H1 (cell line): ENCODE measurements at regions not wholly inside any gene's neighbourhood (a gene's known extent, or its start where the extent isn't known, plus 50 kb on each side); places are given as distances from the start of the nearest gene placed in this dataset.

Source experiments
- CTCF ChIA-PET: fragments of 300-600 bp; sonication (Branson Sonifier 250); formaldehyde crosslinking; loops from one replicate; lab custom pipeline; 2021; ENCODE audit not compliant: partially characterized antibody; lab: Charles Lee
- POLR2A ChIA-PET: fragments of 300-600 bp; sonication (Branson Sonifier 250); formaldehyde crosslinking; loops from one replicate; lab custom pipeline; 2021; ENCODE audit warnings: inconsistent platforms; ENCODE audit not compliant: partially characterized antibody; lab: Charles Lee
- DNase-seq, 2 experiments: peaks; one replicate each; pipeline versions ENCODE4 v3.0.0 to v3.0.0-alpha.2; 2010 to 2022; ENCODE audit warnings: low spot score in 2 of 2, low read depth in 1 of 2, mixed read lengths in 1 of 2
- FAIRE-seq: peaks from 2 replicates; lab custom pipeline; 2011; peaks lifted over from hg19 to GRCh38; lab: Jason Lieb, UNC
- H2AFZ ChIP-seq: 2 replicates; pipeline ENCODE4 v1.8.1; 2012; ENCODE audit warnings: low read length, inconsistent platforms
- H2AK5ac ChIP-seq: 2 replicates; pipeline ENCODE4 v1.6.1; 2013; ENCODE audit warnings: low read depth, low read length
- H2BK120ac ChIP-seq: replicated peaks from 2 replicates; pipeline ENCODE3; 2013; ENCODE audit warnings: low read depth, low read length, inconsistent platforms
- H2BK12ac ChIP-seq: 2 replicates; pipeline ENCODE4 v1.6.1; 2013; ENCODE audit warnings: low read depth, low read length
- H2BK15ac ChIP-seq: 2 replicates; pipeline ENCODE4 v1.6.1; 2013; ENCODE audit warnings: low read length
- H2BK20ac ChIP-seq: 2 replicates; pipeline ENCODE4 v1.6.1; 2013; ENCODE audit warnings: low read length
- H2BK5ac ChIP-seq: 2 replicates; pipeline ENCODE4 v1.6.1; 2013; ENCODE audit warnings: low read depth, low read length
- H3K14ac ChIP-seq: 2 replicates; pipeline ENCODE4 v1.6.1; 2013; ENCODE audit warnings: inconsistent platforms; ENCODE audit not compliant: insufficient read length
- H3K18ac ChIP-seq: 2 replicates; pipeline ENCODE4 v1.6.1; 2013; ENCODE audit warnings: low read length; ENCODE audit errors: extremely low read depth
- H3K23ac ChIP-seq: 2 replicates; pipeline ENCODE4 v1.6.1; 2013; ENCODE audit warnings: inconsistent platforms; ENCODE audit not compliant: insufficient read length
- H3K23me2 ChIP-seq: 2 replicates; pipeline ENCODE4 v1.6.1; 2013; ENCODE audit warnings: low read depth, low read length
- H3K27ac ChIP-seq: 2 replicates; pipeline ENCODE4 v1.6.1; 2011; ENCODE audit warnings: low read depth, low read length, inconsistent platforms
- H3K27me3 ChIP-seq, 4 experiments: replicated peaks in 1 of 4; 1 replicate in 1 of 4; 2 replicates in 3 of 4; pipeline versions ENCODE4 v1.6.1 to v1.8.1; 2011 to 2013; ENCODE audit warnings: low read length in 3 of 4, mild to moderate bottlenecking in 3 of 4, inconsistent platforms in 2 of 4, mixed read lengths in 2 of 4, moderate library complexity in 1 of 4; ENCODE audit not compliant: control insufficient read depth in 3 of 4, insufficient read depth in 3 of 4; ENCODE audit errors: extremely low read depth in 1 of 4
- H3K36me3 ChIP-seq, 4 experiments: 2 replicates each; pipeline versions ENCODE4 v1.6.1 to v1.8.1; 2011 to 2013; ENCODE audit warnings: mild to moderate bottlenecking in 4 of 4, low read length in 3 of 4, moderate library complexity in 2 of 4, control low read depth in 1 of 4, inconsistent platforms in 1 of 4; ENCODE audit not compliant: insufficient read depth in 4 of 4, control insufficient read depth in 2 of 4
- H3K4ac ChIP-seq: replicated peaks from 2 replicates; pipeline ENCODE3; 2013; ENCODE audit warnings: low read length, low read depth, mixed read lengths, inconsistent platforms; ENCODE audit not compliant: insufficient read length
- H3K4me1 ChIP-seq, 4 experiments: replicated peaks in 1 of 4; 1 replicate in 1 of 4; 2 replicates in 3 of 4; pipeline versions ENCODE4 v1.6.1 to v1.8.1; 2011 to 2013; ENCODE audit warnings: low read length in 3 of 4, inconsistent platforms in 2 of 4, mixed read lengths in 1 of 4; ENCODE audit not compliant: insufficient read depth in 4 of 4, control insufficient read depth in 3 of 4
- H3K4me2 ChIP-seq, 2 experiments: 2 replicates each; pipeline versions ENCODE4 v1.6.1 to v1.8.1; 2011 to 2013; ENCODE audit warnings: low read depth in 2 of 2, low read length in 2 of 2, control low read depth in 1 of 2, inconsistent platforms in 1 of 2, mild to moderate bottlenecking in 1 of 2; ENCODE audit not compliant: insufficient read depth in 1 of 2
- H3K4me3 ChIP-seq, 4 experiments: fragments of 200-600, 300-600 bp in 1 of 4; sonication (generic), shearing (Covaris generic), sonication (Bioruptor Twin) in 1 of 4; 2 replicates each; pipeline versions ENCODE4 v1.5.1 to v1.8.1; 2011 to 2016; ENCODE audit warnings: low read length in 4 of 4, low read depth in 3 of 4, control low read depth in 2 of 4, inconsistent platforms in 2 of 4, mild to moderate bottlenecking in 2 of 4, mixed read lengths in 1 of 4, moderate library complexity in 1 of 4; ENCODE audit not compliant: insufficient read depth in 2 of 4; ENCODE audit errors: extremely low read depth in 1 of 4
- H3K56ac ChIP-seq: replicated peaks from 2 replicates; pipeline ENCODE3; 2013; ENCODE audit warnings: low read depth, mild to moderate bottlenecking, mixed read lengths, low read length, inconsistent platforms; ENCODE audit not compliant: insufficient read length
- H3K79me1 ChIP-seq: 2 replicates; pipeline ENCODE4 v1.6.1; 2013; ENCODE audit warnings: low read depth, low read length, control low read depth
- H3K79me2 ChIP-seq, 2 experiments: 2 replicates each; pipeline versions ENCODE4 v1.6.1 to v1.8.1; 2012 to 2013; ENCODE audit warnings: low read length in 2 of 2, mild to moderate bottlenecking in 2 of 2, inconsistent platforms in 1 of 2; ENCODE audit not compliant: insufficient read depth in 2 of 2, control insufficient read depth in 1 of 2
- H3K9ac ChIP-seq, 4 experiments: replicated peaks in 1 of 4; 1 replicate in 1 of 4; 2 replicates in 3 of 4; pipeline versions ENCODE4 v1.6.1 to v1.8.1; 2011 to 2013; ENCODE audit warnings: low read depth in 3 of 4, low read length in 3 of 4, control low read depth in 2 of 4, mild to moderate bottlenecking in 2 of 4, moderate library complexity in 2 of 4, inconsistent platforms in 1 of 4; ENCODE audit errors: extremely low read depth in 1 of 4
- H3K9me3 ChIP-seq, 2 experiments: 2 replicates each; pipeline versions ENCODE4 v1.6.1 to v1.8.1; 2012 to 2013; ENCODE audit warnings: mild to moderate bottlenecking in 2 of 2, moderate library complexity in 2 of 2, control low read depth in 1 of 2, inconsistent platforms in 1 of 2, low read depth in 1 of 2, low read length in 1 of 2, mixed read lengths in 1 of 2; ENCODE audit not compliant: insufficient read depth in 2 of 2
- H4K20me1 ChIP-seq, 2 experiments: replicated peaks in 1 of 2; 2 replicates each; pipeline versions ENCODE3 to v1.8.1; 2011 to 2013; ENCODE audit warnings: inconsistent platforms in 2 of 2, low read length in 2 of 2, mild to moderate bottlenecking in 1 of 2; ENCODE audit not compliant: insufficient read depth in 2 of 2, control insufficient read depth in 1 of 2
- H4K5ac ChIP-seq: 2 replicates; pipeline ENCODE4 v1.6.1; 2013; ENCODE audit warnings: low read length, low read depth, mixed read lengths, inconsistent platforms; ENCODE audit not compliant: insufficient read length
- H4K8ac ChIP-seq: 2 replicates; pipeline ENCODE4 v1.8.0; 2013; ENCODE audit warnings: mild to moderate bottlenecking, moderate library complexity, low read length, inconsistent platforms; ENCODE audit not compliant: insufficient read depth; ENCODE audit errors: extremely low read depth
- H4K91ac ChIP-seq: replicated peaks from 2 replicates; pipeline ENCODE3; 2013; ENCODE audit warnings: low read length, mixed read lengths, inconsistent platforms; ENCODE audit not compliant: insufficient read length
- CREB1 ChIP-seq: IDR thresholded peaks from 2 replicates; pipeline ENCODE4 v1.6.1; 2012; ENCODE audit warnings: inconsistent platforms
- CTBP2 ChIP-seq: IDR thresholded peaks from 2 replicates; pipeline ENCODE4 v1.7.0; 2011; ENCODE audit warnings: borderline replicate concordance, mild to moderate bottlenecking, moderate library complexity, mixed read lengths, low read length; ENCODE audit not compliant: insufficient read depth, insufficient read length
- FOSL1 ChIP-seq: IDR thresholded peaks from 2 replicates; pipeline ENCODE4 v1.6.1; 2011; ENCODE audit warnings: mild to moderate bottlenecking, low read depth, low read length, moderate library complexity; ENCODE audit not compliant: insufficient read depth
- GABPA ChIP-seq: IDR thresholded peaks from 2 replicates; pipeline ENCODE4 v1.6.1; 2011; ENCODE audit warnings: mild to moderate bottlenecking, low read length, moderate library complexity, borderline replicate concordance; ENCODE audit not compliant: insufficient read depth
- GTF2F1 ChIP-seq: IDR thresholded peaks from 2 replicates; pipeline ENCODE4 v1.6.1; 2012; ENCODE audit warnings: low read depth, low read length, improper control_type of control experiment, borderline replicate concordance
- MAFK ChIP-seq: IDR thresholded peaks from 2 replicates; pipeline ENCODE4 v1.6.1; 2012; ENCODE audit warnings: low read depth, mild to moderate bottlenecking, improper control_type of control experiment, low read length
- WGBS, 2 experiments: shearing (Covaris generic) in 1 of 2; methylation state at CpG; one replicate each; pipeline versions ENCODE4 v1.1.6 to v1.1.7; 2013 to 2015; ENCODE audit warnings: low lambda C conversion rate in 2 of 2, mixed read lengths in 2 of 2, inconsistent platforms in 1 of 2, low coverage in 1 of 2, missing lambda C conversion rate in 1 of 2; ENCODE audit not compliant: insufficient replicate concordance in 2 of 2, insufficient coverage in 1 of 2, insufficient read length in 1 of 2; ENCODE audit errors: extremely low coverage in 1 of 2, missing lambda C conversion rate in 1 of 2; 5-methylcytosine and 5-hydroxymethylcytosine counted together

DNA sequence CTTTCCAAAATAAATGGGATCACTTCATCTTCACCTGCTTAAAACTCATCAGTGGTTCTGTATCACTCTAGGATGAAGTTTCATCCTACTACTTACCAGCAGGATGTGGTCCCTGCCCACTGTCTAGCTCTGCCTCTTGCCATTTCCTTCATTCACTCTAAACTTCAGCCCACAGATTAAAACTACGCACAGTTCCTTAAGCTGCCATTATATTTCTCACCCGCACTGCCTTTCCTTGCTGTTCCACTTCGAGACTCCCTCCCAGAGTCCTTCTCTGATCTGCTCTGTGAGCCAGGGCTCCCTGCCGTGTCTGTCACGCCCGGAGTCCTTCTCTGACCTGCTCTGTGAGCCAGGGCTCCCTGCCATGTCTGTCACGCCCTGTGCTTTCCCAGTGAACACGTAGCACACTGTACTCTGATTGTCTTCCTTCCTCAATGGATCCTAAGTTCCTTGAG is 52.0 kb upstream of the NPAS1 start:
- Histone ChIP-seq H3K4ac (no peak overlapping the region), H2BK120ac (no peak overlapping the region), H3K79me1 (no peaks in the 10 kb centered on the region; the same call in 1 of the 2 replicates), H3K36me3 (peaks cover 0 to 3% (median 0%) of the 10 kb centered on the region in 4 experiments; a peak in 2 of 8 replicates), H3K79me2 (peaks cover 0 to 5% of the 10 kb centered on the region in 2 experiments; a peak in 1 of 4 replicates), H4K20me1 (peaks cover 2 to 4% of the 10 kb centered on the region in 2 experiments), H2BK20ac (no peak overlapping the region), H2BK5ac (no peak overlapping the region), H2BK12ac (no peak overlapping the region), H2AFZ (no peak overlapping the region), H3K23ac (no peak overlapping the region), H2BK15ac (no peak overlapping the region), H3K27me3 (no peaks in the 10 kb centered on the region), H3K9ac (no peak overlapping the region), H3K23me2 (no peaks in the 10 kb centered on the region), H2AK5ac (no peak overlapping the region), H3K4me1 (no peaks in the 10 kb centered on the region), H4K8ac (no peak overlapping the region), H3K27ac (no peak overlapping the region), H3K4me2 (no peak overlapping the region), H4K5ac (no peak overlapping the region), H3K56ac (no peak overlapping the region), H3K9me3 (no peaks in the 10 kb centered on the region), H3K18ac (no peak overlapping the region), H3K14ac (no peak overlapping the region), H3K4me3 (no peak overlapping the region), H4K91ac (no peak overlapping the region)
- ChIA-PET POLR2A (interaction anchor here (0.6 to 1.0 kb wide), 2 partner anchors 9 kb away, joined by 3 read pairs; no protein-coding TSS in a partner anchor), CTCF (interaction anchor here (1.4 kb wide), 1 partner anchor 24 kb away, joined by 3 read pairs; no protein-coding TSS in a partner anchor)
- no peak for DNase-seq
- no peak for FAIRE-seq
- 90% methylated on average over 8 of the region's 8 CpGs; no CpG with 5 or more reads in 1 of the 2 experiments for WGBS, 2 experiments
- no peak for TF ChIP-seq CTBP2
- no peak for TF ChIP-seq MAFK
- TF ChIP-seq CREB1 = no peak
- no peak for TF ChIP-seq GABPA
- TF ChIP-seq FOSL1 = no peak
- TF ChIP-seq GTF2F1 = no peak
